ENCODE measurements at regions not wholly inside any gene's neighbourhood (a gene's known extent, or its start where the extent isn't known, plus 50 kb on each side); places are given as distances from the start of the nearest gene placed in this dataset.

- no peak for DNase-seq
Measured at GRCh38 chr3:43953814-43954692, 263.3 kb downstream of the ABHD5 start.

- no peak for DNase-seq
Measured at GRCh38 chr3:43956945-43957344, 266.2 kb downstream of the ABHD5 start.

GRCh38 chr3:43957553-43957952, 266.8 kb downstream of the ABHD5 start:
- DNase-seq, result no peak

GRCh38 chr3:43958005-43958770, 267.4 kb downstream of the ABHD5 start:
- no peak for DNase-seq

- DNase-seq, result no peak
Measured at GRCh38 chr3:43958973-43959372, 268.2 kb downstream of the ABHD5 start.

GRCh38 chr3:43959498-43960447, 269.0 kb downstream of the ABHD5 start:
- no peak for DNase-seq

- DNase-seq, result no peak
Measured at GRCh38 chr3:43960448-43960840, 269.7 kb downstream of the ABHD5 start.

- no peak for DNase-seq
Measured at GRCh38 chr3:43962043-43962442, 271.3 kb downstream of the ABHD5 start.

- no peak for DNase-seq
Measured at GRCh38 chr3:43963208-43963607, 272.5 kb downstream of the ABHD5 start.

- DNase-seq, result no peak
Measured at GRCh38 chr3:43964640-43965039, 273.9 kb downstream of the ABHD5 start.

GRCh38 chr3:43965656-43966055, 274.9 kb downstream of the ABHD5 start:
- no peak for DNase-seq

- no peak for DNase-seq
Measured at GRCh38 chr3:43966126-43966525, 275.4 kb downstream of the ABHD5 start.

- DNase-seq, result no peak
Measured at GRCh38 chr3:43966530-43966929, 275.2 kb upstream of the TOPAZ1 start.

GRCh38 chr3:43968465-43968864, 273.2 kb upstream of the TOPAZ1 start:
- DNase-seq, result no peak

- no peak for DNase-seq
Measured at GRCh38 chr3:43969944-43970343, 271.7 kb upstream of the TOPAZ1 start.

- no peak for DNase-seq
Measured at GRCh38 chr3:43970351-43970750, 271.3 kb upstream of the TOPAZ1 start.

- DNase-seq, result no peak
Measured at GRCh38 chr3:43970920-43971319, 270.8 kb upstream of the TOPAZ1 start.

- DNase-seq, result no peak
Measured at GRCh38 chr3:43971486-43971885, 270.2 kb upstream of the TOPAZ1 start.

- no peak for DNase-seq
Measured at GRCh38 chr3:43978708-43979107, 263.0 kb upstream of the TOPAZ1 start.

- no peak for DNase-seq
Measured at GRCh38 chr3:43979645-43980044, 262.0 kb upstream of the TOPAZ1 start.

- no peak for DNase-seq
Measured at GRCh38 chr3:43994657-43995546, 246.8 kb upstream of the TOPAZ1 start.

Data from stimulated activated CD4-positive, alpha-beta T cell treated with anti-CD3 and anti-CD28 coated beads, Interleukin-4, amount 100 ng/mL, for 24 hours (primary cell).